ENCODE measurements at regions not wholly inside any gene's neighbourhood (a gene's known extent, or its start where the extent isn't known, plus 50 kb on each side); places are given as distances from the start of the nearest gene placed in this dataset.

DNA sequence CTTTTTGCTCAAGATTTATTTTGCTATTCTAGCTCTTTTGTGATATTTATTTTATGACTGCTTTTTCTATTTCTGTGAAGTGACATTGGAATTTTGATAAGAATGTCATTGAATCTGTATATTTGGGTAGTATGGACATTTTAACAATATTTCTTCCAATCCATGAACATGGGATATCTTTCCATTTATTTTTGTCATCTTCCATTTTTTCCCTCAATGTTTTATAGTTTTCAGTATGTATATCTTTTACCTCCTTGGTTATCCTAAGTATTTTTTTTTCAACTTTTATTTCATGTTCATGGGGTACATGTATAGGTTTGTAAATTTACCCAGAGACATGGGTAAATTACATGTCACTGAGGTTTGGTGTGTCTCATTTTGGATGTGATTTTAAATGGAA, 74.1 kb upstream of the PREP start:
- TF ChIP-seq, protein P1, sequence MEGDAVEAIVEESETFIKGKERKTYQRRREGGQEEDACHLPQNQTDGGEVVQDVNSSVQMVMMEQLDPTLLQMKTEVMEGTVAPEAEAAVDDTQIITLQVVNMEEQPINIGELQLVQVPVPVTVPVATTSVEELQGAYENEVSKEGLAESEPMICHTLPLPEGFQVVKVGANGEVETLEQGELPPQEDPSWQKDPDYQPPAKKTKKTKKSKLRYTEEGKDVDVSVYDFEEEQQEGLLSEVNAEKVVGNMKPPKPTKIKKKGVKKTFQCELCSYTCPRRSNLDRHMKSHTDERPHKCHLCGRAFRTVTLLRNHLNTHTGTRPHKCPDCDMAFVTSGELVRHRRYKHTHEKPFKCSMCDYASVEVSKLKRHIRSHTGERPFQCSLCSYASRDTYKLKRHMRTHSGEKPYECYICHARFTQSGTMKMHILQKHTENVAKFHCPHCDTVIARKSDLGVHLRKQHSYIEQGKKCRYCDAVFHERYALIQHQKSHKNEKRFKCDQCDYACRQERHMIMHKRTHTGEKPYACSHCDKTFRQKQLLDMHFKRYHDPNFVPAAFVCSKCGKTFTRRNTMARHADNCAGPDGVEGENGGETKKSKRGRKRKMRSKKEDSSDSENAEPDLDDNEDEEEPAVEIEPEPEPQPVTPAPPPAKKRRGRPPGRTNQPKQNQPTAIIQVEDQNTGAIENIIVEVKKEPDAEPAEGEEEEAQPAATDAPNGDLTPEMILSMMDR (IDR thresholded peaks at IDR 0.05), result no peak
- TF ChIP-seq POLR2A (IDR thresholded peaks at IDR 0.05), result no peak
